EH (cell line): ENCODE measurements at regions not wholly inside any gene's neighbourhood (a gene's known extent, or its start where the extent isn't known, plus 50 kb on each side); places are given as distances from the start of the nearest gene placed in this dataset.

ENCODE experiments used
- DNase-seq: peaks from one replicate; pipeline ENCODE4 v3.0.0-alpha.2; 2015; ENCODE audit warnings: low read depth

- DNase-seq, result no peak
Observed at GRCh38 chr4:4808086-4808485, 51.4 kb upstream of the MSX1 start.

DNA sequence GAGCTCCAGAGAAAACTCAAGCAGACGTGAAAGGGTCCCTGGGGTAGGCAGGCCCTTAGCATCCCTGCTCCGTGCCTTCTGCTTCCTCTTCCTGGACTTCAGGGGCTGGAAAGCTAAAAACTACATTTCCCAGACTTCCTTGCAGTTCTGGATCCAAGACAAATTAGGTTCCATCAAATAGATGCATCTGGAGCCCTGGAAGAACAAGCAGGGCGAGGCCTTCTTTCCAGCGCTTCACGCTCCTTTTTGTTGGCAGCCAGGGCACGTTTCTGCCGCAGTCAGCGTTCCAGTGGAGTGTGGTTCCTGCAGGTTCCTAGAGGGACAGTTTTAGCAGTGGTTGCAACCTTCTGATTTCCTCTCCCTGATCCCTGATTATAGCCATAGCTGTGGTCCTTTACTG lies 53.6 kb upstream of the MSX1 start:
- no peak for DNase-seq

DNA sequence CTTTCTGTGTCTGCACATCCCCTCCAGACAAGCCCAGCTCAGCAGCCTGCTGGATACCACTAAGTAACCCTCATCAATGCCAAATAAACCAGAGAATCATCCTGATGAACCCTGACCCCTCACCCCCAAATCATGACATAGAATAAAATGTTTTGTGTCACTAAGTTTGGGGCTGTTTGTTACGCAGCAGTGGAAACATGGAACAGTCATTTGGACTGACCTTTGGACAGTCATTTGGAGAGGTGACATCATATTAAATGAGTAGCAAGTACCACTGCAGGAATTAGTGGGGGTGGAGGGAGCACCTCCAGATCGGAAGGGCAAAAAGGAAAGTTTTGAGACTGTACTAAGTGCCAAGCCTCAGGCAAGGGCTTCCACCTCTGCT lies 55.6 kb upstream of the MSX1 start:
- no peak for DNase-seq

GRCh38 chr4:4803216-4803911 lies 56.1 kb upstream of the MSX1 start:
- DNase-seq, result no peak

- DNase-seq, result peak; percentile 64
Observed at GRCh38 chr4:4800646-4801408, 58.6 kb upstream of the MSX1 start.

GRCh38 chr4:4794421-4794820 lies 65.0 kb upstream of the MSX1 start:
- DNase-seq, result peak; percentile 85

DNA sequence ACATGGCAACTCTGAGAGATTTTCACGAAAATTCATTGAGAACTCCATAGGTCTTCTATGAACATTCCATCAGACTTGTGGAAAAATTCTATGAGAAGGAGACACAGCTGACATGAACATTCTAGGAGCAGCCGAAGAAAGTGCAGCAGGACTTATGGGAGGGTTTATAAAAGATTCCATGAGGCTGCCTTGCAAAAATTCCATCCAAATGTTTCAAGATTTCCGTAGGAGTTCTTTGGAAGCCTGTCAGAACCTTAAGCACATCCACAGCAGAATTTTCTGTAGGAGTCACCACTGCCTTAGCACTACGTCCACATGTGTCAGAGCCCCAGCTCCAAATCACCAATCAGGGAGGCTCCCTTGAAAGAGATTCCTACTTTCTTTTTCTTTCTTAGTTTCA lies 67.0 kb upstream of the MSX1 start:
- DNase-seq, result peak; percentile 92

DNA sequence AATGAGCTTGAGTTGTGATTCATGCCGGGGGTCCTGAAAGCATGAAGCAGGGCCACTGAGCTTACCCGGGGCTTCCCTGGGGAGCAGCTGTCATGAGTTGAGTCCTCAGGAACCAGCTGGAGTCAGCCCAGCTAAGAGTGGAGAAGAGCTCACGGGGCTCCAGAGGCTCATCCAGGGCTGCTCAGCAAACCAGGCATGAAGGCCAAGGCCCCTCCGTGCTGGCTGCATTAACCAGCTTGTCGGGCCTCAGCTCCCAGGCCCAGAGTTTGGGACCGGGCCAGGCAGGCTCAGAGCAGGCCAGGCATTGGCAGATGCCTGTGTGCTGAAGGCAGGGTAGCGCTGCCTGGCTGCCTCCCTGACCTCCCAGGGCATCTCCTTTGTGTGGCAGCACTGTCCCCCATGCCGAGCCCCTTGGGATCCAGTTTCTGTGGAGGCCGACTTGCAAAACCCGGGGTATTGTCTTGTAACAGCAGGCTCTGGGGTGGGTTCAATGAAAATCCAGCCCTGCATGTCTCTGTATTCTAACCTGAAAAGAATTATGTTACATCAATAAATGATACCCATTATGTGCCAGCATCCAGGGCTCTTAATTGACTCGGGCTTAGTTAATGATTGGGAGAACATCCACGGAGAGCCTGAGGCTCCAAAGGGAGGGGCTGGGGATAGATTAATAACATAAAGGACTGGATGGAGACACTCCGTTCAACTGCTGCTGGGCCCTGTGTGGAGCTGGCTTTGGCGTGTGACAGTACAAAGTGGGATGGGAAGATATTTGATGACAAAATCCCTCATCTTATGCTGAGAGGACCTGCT lies 68.0 kb upstream of the MSX1 start:
- DNase-seq, result peak; percentile 66

GRCh38 chr4:4789462-4789861 lies 70.0 kb upstream of the MSX1 start:
- DNase-seq, result no peak

GRCh38 chr4:4788573-4788972 lies 70.9 kb upstream of the MSX1 start:
- DNase-seq, result no peak

- DNase-seq, result no peak
Observed at GRCh38 chr4:4787421-4787820, 72.0 kb upstream of the MSX1 start.

DNA sequence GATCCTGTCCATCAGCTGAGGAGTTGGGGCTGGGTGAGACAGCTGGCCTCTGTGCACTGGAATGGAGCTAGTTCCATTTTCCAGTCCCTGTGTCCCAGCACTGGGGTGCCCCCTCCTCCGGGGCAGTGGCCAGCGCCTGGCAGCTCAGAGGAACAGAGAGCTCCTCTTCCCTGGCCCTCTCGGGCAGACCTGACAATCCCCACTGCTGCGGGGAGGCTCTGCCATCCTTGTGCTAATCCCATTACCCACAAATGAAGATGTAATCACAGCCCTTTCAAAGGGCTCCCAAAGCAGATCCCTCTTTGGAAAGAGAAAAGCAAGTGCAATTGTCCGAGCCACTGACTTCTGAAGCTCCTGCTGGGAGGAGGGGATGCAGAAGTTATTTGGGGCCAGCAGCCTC lies 75.1 kb upstream of the MSX1 start:
- DNase-seq, result no peak

GRCh38 chr4:4783847-4784246 lies 75.6 kb upstream of the MSX1 start:
- no peak for DNase-seq

DNA sequence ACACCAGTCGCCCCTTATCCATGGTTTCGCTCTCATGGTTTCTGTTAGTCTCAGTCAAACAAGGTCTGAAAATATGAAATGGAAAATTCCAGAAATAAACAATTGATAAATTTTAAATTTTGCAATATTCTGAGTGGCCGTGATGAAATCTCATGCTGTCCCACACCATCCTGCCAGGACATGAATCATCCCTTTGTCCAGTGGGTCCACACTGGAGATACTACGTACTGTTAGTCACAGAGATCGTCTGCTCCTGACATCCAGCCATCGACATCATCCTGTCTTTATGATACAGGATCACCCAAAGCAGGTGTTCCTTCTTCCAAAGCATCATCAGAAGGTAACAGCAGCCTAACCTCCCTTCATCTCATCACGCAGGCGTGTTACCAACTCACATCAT lies 76.5 kb upstream of the MSX1 start:
- DNase-seq, result peak; percentile 54

GRCh38 chr4:4781936-4782707 lies 77.3 kb upstream of the MSX1 start:
- peak; percentile 84 for DNase-seq

- DNase-seq, result peak; percentile 83
Observed at GRCh38 chr4:4780729-4781244, 78.7 kb upstream of the MSX1 start.

DNA sequence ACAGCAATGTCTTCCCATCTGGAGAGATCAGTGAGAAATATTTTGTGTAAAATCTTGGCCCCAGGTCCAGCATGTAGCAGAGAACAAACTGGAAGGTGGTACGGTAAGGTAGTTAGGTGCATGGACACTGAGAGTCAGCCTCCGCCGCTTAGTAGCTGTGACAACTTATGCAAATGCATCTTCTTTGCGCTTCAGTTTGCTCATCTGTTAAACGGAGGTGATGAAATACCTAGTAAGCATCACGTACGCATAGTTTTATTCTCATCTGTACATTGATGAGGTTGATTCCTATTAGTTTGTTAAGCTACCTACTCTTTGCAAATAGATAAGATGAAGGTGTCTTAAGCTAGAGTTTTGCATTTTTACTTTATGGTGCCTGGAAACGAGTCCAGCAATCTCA lies 80.0 kb upstream of the MSX1 start:
- DNase-seq, result no peak

DNA sequence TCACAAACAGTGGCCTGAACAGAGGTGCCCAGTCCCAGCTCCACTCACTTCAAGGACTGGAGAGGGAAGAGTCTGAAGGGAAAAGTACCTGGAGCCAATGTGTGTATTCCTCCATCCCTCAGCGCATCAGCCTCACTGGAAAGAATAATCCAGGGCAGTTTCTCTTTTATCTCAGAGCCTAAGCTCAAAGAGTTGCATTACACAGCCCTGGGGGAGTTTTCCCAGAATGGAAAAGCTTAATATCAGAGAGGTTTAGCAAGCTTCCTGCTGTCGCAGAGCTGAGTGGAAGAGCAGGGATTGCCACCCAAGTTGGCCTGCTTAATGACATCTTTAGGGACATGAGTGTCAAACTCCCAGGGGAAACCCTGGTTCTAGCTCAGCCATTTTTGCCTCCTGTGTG lies 80.4 kb upstream of the MSX1 start:
- DNase-seq, result no peak

GRCh38 chr4:4778554-4778953 lies 80.9 kb upstream of the MSX1 start:
- no peak for DNase-seq

- no peak for DNase-seq
Observed at GRCh38 chr4:4776934-4777333, 82.5 kb upstream of the MSX1 start.

GRCh38 chr4:4776335-4776734 lies 83.1 kb upstream of the MSX1 start:
- no peak for DNase-seq

DNA sequence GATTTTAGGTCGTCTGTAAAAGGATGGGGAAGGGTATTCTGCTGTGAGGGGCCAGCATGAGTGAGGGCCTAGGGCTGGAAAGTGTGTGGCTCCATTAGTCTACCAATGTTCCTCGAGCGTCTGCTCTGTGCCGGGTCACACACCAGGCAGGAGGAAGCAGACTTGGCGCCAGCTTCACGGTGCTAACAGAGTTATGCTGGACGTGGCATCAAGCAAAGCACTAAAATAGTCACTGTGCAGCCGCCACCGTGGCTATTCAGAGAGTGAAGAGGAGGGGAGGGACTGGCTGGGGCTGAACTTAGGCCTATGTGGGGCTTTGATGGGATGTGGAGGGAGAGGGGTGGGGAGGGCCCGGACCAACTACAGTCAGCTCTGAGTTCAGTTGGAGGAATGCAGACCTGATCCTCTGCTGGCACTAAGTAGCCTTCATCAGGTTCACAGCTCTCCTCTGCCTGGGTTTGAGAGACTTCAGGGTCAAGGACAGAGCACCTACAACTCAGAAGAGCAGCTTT lies 83.9 kb upstream of the MSX1 start:
- DNase-seq, result no peak
